NCI-H2081 (cell line): ENCODE measurements at regions not wholly inside any gene's neighbourhood (a gene's known extent, or its start where the extent isn't known, plus 50 kb on each side); places are given as distances from the start of the nearest gene placed in this dataset.

Experiments
- DNase-seq, 2 experiments: peaks; one replicate each; lab custom pipeline; 2025; lab: John Stamatoyannopoulos, UW

DNA sequence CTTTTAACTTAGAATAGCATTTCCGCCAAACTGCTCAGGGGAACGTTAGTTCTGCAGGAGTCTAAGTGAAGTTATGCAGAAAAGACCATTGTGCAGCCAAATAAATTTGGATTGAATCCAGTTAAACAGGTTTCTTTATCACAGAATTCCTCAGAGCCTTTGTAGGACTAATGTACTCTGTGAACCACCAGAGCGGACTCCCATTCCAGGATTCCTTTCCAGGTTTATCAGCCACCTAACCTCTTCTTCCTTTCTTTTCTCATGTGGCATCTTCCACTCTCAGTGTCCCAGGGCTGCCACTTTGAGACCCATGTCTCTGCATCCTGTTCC is 350.4 kb downstream of the TSN start:
- DNase-seq: no peak

DNA sequence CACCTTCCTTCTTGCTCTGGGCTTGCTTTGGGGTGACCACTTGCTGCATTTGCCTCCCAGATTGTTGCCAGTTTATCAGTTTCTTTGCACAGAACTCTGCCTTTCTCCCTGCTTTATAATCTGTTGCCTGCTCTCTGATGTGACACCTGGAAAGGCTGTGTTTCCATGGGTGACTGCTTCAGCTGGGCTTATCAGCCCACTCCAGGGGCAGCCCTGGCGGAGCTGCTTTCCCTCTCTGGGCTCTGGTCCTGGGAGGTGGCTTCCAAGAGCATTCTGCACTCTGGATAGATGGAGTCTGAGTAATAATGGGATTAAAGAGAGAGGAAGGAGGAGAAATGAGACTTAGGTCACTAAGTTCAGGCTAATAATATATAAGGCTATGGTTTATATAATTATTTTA is 352.7 kb downstream of the TSN start:
- no peak for DNase-seq

DNA sequence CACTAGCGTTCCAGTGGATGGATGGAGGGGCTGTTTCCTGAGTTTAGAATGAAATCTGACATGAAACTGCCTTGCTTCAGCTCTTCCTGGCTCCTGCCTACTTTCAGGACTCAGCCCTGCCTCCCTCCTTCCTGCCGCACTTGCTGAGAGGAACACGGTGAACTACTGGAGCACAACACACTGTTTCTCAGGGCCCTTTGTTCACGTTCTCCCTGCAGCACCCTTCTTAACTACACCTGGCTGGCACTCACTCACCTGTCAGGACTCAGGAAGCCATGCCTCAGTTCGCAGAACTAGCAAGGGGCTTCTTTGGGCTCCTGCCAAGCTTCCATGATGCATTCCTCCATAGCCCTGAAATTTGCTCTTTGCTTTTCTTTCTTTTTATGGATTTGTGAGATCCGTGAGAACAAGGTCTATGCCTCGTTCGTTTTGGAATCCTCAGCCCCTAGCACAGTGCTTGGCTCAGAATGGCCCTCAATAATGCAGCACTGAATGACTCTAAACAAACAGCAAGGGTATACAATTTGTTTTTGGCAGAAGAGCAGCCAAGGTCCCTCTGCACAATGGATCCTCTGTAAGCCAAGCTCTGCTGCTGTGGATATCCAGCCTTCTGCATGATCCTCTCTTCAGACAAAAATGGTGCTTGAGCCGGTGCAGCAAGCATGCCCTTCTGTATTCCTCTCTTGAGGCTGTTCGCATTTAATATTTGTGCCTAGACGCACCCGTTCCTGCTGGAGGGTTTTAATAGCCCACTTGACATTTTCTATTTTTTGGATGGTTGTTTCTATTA is 357.0 kb downstream of the TSN start:
- no peak for DNase-seq

DNA sequence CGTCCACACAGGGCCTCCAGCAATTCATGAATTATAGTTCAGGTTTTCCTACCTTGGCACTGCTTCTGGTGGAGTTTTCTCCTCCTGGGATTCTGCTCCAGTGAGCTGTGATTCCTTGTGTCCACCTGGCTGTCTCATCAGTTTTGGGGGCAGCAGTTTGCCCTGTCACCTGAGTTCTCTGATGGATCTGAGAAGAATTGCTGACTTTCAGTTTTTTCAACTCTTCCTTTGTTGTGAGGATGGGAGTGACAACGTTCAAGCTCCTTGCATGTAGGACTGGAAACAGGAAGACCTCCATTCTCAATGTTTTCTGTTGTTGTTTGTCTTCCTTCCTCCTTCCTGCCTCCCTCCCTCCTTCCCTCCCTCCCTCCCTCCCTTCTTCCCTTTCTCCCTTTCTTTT is 359.0 kb downstream of the TSN start:
- no peak for DNase-seq

DNA sequence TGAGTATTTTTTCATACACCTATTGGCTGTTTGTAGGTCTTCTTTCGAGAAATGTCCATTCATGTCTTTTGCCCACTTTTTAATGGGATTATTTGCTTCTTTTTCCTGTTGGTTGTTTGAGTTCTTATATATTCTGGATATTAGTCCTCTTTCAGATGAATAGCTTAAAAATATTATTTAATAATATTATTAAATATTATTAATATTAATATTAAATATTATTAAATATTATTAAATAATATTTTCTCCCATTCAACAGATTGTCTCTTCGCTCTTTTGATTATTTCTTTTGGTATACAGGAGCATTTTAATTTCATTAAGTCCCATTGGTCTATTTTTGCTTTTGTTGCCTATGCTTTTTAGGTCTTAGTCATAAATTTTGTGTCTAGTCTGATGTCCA is 361.9 kb downstream of the TSN start:
- no peak for DNase-seq

DNA sequence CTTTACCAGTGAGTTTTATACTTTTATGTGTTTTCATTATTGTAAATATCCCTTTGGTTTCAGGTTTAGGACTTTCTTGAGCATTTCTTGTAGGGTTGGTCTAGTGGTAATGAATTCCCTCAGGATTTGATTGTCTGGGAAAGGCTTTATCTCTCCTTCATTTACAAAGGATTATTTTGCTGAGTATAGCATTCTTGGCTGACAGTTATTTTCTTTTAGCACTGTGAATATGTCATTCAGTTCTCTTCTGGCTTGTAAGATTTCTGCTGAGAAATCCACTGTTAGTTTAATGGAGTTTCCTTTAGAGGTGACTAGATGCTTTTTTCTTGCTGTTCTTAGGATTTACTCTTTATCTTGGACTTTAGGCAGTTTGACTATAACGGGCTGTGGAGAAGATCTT is 373.9 kb downstream of the TSN start:
- DNase-seq: no peak

DNA sequence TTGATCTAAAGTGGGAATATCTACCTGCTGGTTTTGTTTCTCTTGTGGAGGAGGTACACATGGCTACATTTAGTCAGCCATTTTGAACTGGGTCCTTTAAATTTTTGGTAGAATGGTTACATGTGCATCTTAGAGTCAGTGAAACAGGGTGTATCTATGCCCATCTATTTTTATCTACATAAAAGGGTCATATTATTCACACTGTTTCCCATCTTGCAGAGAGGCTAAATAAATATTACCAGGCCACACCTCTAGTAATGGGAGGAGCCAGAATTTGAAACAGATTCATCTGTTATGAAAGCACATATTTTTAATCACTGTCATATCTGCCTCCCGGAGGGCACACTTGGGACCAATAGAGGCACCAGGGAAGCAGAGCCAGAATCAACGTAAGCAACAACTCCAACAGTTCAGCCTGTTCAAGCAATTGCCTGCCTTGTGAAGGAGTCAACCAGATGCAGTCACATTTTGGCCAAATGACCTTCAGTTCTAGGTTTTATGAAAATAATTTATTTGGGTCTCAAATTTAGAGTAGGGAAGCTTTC is 376.8 kb downstream of the TSN start:
- DNase-seq: no peak

DNA sequence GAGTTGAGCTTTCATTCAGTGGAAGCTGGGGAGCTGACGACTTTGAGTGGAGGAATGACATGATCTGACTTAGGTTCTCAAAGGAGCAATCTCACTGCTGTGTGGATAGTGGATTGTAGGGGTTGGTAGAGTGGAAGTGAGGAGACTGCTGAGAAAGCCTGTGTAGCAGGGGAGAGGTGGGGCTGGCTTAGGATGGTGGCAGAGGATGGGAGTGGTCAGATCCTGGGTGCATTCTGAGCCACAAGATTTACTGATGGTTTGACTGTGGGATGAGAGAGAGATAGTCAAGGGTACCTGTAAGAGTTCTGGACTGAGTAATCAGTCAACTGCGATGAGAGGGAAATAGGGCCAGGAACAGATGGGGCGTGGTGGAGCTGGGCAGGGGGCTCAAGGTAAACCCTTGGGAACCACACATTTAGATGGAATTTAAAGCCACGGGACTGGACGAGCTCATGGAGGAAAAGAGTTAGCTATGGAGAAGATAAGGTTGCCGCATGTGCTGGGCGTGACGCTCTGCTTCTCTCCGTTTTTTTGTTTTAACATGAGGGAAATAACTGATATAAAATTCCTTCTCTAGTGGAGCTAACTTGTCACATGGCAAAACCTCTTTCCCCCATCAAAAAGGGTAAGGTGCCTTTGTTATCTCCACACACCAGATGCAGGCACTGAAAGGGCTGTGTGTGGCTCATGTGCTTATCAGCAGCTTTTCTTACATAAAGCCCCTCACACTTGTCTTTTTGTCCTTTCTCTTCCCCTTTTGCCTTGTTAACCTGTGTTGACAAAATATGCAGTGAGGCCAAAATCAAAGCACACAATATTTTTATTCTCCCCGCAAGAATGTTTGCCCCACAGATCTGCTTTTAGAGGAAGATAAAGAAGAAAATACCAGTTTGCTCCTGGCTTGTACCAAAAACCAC is 379.8 kb downstream of the TSN start:
- DNase-seq: no peak

DNA sequence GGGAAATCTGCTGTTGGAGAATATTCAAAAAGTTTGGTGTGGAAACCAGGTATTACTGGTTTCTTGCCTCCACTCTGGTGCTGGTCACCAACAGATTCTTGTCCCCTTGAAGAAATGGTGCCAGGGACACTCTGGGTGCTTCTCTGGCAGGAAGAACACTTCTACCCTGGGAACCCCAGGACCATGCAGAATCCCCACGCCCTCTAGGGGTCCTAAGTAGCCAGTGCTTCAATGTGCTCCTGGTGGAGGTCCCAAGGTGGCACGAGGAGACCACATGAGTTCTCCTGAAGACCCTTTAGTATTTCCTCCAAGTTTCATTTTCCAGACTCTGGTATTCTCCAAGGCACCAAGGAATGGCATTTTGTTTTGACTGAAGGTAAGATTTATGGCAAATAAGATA is 380.6 kb downstream of the TSN start:
- DNase-seq: no peak

DNA sequence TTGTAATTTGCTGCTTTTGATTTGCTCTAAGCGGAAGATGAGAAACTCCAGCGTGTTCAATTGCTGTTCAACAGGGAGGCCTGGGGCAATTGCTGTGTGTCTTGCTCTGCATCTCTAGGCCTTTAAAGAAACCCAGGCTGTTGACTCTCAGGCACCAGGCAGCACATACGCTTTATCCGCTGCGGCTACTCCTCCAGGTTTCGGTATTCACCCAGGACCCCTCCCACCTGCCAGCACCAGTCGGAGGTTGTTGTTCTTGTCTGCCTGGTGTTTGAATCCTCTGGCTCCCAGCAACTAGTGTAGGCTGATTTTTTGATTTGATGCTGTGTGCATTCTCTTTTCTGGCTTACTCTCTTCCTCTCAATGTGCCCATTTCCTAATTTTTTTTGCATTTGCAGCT is 383.1 kb downstream of the TSN start:
- DNase-seq: no peak

DNA sequence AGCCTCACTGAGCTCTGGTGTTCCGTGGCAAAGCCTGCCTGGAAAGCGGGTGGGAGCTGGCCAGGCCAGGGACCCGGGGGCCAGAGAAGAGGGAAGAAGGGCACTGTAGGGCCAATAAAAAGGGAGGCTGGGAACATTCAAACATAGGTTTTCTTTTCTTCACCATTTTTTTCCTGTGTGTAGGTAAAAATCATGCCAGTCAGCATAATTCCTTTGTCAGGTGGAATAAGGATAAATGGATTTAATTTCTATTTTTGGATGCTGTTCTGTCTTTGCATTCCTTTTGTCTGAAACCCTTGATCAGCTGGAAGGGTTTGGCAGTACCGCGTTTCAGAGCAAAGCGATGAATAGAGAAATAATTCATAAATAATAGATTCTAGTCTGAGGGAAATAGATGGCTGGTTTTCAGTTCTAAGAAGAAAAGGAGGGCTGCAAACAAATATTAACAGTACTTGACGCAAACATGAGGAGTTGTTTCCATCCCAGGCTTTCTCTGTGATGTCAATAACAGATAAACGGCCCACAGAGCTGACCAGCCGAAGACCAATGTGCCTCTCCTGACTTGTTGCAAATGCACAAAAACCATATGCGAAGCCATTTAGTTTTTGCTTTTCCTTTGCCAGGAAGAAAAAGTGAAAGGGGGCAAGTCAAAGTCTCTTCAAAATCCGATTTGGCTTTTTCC is 384.4 kb downstream of the TSN start:
- DNase-seq: no peak

DNA sequence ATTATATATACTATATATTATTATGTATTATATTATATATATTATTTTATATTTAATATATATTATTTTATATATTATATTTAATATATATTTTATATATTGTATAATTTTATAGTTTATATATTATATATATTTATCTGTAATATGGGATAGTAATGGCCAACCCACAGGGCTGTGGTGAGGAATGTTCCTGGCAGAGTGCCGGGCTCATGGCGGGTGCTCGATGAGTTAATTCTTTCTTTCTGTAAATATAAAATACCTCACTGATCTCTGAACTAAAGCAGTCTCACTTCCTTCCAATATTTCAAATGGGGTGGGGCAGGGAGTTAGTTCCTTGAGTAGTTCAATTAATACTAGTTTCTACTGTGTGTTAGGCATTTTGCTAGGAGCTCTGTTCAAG is 389.4 kb downstream of the TSN start:
- DNase-seq: no peak

DNA sequence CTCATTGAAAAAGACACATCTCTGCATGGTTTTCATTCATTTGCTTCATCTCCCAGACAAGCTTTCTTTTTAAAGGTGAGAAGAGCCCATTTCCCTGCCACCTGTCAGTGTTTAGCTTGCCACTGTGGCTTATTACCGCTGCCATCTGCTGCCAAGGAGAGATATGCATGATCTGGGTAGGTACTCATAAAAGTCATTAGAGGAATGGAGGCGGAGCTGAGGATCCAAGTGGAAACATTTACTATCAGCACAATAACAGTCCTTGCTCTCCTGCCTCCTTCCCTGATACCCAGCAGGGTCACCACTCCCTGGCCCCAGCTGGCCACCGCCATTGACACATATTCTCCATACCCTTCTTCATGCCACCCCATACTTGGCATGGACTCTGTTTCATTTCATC is 390.4 kb downstream of the TSN start:
- peak; percentile 28 to 54 for DNase-seq

DNA sequence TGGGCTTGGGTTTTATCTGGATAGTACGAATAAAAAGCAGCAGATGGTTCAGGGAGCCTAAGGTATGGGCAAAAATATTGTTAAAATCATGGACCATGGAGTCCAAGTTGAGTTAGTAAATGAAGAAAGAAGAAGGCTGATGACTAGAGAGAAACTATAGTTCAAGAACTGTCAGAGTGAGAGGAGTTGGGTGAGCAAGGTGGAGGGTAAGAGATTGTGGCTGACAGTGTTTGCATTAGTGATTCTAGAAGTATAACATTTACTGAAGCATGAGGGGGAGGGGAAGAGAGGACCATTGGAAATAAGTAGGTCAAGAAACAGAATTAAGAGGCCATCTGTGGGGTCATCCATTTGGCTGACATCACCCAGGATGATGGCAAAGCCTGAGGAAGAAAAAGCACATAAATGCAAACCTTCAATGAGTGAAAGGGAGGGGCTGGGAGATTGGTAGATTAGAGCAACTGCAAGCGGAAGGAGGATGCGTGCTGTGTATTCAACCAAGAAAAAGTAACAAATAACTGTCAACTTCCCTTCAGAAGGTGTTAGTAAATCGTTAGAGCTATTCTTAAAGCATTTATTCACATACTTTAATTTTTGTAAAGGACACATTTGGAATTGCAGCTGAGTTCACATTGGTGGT is 392.8 kb downstream of the TSN start:
- no peak for DNase-seq

DNA sequence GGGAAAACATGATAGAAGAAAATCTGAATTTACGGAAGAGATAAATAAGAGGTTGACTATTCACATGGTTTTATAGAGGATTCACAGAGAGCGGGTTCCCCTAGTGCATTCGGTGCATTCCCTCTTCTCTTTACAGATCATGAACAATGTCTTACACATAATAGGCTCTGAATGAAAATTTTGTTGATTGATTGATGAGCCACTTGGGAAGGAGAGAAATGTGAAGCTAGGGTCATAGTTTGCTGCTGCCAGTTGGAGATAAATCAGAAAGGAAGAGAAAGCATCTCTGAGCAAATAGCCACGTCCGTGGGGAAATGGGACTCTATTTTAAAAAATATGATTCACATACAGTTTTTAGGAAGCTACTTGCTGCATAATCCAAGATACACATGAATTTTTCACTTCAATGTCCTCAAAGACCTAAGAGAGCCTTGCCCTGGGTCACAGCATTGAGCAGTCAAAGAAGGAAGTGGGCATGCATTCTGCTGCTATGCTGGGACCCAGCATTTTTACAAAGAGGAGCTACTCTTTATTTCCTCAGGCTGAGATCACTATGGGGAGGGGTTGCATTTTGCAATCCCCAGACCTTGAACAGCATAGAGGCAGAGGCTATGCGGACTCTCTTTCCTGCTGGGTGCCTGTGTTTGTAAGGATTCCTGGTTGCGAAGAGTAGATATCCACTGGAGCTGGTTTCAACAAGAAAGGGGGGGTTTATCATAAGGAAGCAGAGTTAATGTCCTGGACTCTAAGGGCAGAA is 395.3 kb downstream of the TSN start:
- DNase-seq: no peak

DNA sequence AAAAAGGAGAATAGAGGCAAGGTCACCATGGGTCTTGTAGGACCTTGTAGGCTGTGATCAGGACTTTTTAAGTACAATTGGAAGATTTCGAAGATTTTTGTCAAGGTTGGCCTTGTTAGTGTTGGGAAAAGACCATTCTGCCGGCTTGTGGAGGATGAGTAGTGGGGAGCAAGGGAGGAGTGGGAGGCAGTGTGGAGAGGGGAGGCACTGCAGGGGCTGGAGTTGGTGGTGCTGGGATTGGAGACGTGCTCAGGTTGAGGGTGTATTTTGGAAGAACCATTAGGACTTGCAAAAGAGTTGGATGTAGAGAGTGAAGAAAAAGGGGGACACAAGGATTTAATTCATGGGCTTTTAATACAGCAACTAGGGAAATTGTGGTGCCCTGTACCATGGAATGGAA is 397.1 kb downstream of the TSN start:
- no peak for DNase-seq

DNA sequence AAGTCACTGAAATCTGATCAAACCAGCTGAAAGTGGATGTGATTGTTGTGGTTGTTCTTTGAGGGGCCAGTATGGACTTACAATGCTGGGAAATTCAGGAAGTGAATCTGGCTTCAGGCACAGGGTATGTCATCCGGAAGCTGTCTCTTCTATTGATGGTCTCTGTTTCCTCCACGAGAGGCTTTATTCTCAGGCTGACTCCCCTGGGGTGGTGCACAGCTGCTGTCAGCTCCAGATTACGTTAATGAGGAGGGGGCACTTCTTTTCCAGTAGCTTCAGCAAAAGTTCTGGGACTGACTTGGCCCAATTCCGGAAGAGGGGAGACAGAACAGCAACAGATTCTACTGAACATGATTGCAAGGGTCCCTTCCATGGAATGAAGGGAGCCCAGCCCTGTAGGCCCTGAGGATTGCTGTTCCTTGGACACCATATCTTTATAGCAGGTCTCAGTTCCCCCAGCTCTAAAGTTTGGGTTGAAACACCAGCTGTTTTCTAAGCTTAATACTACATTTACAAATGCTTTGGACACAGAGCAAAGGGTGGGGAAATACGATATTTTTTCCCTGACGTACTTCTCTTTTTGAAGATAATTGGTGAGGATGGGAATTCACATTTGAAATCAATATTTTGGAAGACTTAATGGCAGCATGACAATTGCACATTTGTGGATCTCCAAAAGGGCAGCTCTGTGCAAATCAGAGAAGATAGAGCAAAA is 400.9 kb downstream of the TSN start:
- no peak for DNase-seq

DNA sequence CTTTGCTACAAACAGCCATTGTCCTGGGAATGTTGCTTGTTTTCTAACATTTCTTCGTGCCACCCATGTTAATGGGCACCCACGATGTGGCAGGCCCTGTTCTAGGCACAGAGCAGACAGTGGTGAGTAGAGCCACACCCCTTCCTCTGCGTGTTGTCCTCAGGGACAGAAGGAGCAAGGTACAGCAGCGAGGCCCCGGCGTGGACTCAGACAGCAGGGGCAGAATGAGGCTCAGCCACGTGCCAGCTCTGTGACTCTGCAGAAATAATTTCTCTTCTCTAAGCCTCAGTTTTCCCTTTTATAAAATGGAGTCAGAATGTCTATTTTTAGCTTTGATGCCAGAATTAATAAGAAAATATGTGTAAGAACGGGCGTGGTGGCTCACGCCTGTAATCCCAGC is 401.7 kb downstream of the TSN start:
- DNase-seq: no peak

DNA sequence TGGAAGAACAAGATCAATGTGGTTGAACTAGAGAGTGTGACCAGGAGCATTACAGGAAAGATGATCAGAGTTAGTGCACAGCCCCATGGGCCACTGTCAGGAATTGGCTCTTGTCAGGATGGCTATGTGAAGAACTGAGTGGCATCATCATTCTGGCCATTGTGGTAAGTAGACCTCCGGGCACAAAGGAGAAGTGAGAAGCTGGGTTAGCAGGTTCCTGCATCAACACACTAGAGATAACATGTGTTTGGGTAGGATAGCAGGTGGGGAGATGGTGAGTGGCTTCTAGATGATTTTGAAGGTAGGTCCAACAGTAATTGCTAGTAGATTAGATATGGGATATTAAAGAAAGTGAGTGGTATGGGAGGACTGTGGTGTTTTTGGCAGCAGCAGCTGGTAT is 408.2 kb downstream of the TSN start:
- DNase-seq: no peak

DNA sequence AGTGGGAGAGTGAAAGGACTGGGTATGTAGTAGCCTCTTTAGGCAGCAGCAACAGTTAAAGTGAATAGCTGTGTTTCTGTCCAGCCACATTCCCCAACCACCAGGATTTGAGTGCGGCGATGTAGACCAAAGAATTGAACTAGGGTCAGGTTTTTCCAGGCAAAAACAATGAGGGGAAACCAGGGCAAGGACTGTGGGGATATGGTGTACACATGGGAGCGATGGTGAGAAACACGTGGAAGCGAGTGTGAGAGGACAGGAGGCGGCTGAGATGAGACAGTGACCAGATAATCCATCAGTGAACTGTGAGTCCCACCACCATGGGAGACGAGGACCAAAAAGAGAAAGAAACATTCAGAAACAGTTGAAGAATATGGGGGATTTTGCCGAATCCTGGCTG is 409.5 kb downstream of the TSN start:
- no peak for DNase-seq

DNA sequence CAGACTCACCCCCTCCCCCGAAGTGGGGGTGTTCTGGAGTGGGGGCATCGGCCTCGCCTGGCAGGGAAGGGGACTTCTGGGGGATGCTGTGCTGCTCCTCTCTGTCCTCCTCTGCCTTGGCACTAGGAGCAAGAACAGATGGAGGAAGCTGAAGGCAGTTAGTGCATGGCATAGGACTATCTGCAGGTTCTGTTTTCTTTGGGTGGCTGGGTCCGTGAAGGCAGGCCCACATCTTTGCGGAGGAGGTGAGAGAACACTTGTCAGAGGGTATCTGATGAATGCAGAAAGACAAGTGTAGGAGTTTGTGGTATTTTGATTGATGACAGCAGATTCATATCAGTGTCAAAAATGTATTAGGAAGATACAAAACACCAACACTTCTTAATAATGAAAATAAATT is 411.4 kb downstream of the TSN start:
- DNase-seq: no peak
